BJ (cell line): ENCODE measurements at regions not wholly inside any gene's neighbourhood (a gene's known extent, or its start where the extent isn't known, plus 50 kb on each side); places are given as distances from the start of the nearest gene placed in this dataset.

ENCODE experiments used
- CTCF ChIA-PET: fragments of 350-600 bp; formaldehyde crosslinking; extraction: SDS; loops from one replicate; lab custom pipeline; 2021; ENCODE audit warnings: antibody characterized with exemption, inconsistent platforms; lab: Yijun Ruan, JAX
- POLR2A ChIA-PET: fragments of 300-600 bp; sonication (Branson Sonifier 250); formaldehyde crosslinking; extraction: SDS; loops from one replicate; lab custom pipeline; 2021; ENCODE audit warnings: antibody characterized with exemption; lab: Charles Lee
- DNase-seq: peaks from one replicate; pipeline ENCODE4 v3.0.0-alpha.2; 2011; ENCODE audit warnings: low read depth
- H3K27me3 ChIP-seq: 2 replicates; pipeline ENCODE4 v1.6.0; 2011; ENCODE audit warnings: low read length; ENCODE audit not compliant: control insufficient read depth, insufficient read depth
- H3K36me3 ChIP-seq: 2 replicates; pipeline ENCODE4 v1.5.1; 2011; ENCODE audit warnings: low read length; ENCODE audit not compliant: control insufficient read depth, insufficient read depth
- H3K4me3 ChIP-seq: 2 replicates; pipeline ENCODE4 v1.5.1; 2011; ENCODE audit warnings: low read depth, mild to moderate bottlenecking, control low read depth, low read length
- CTCF ChIP-seq: IDR thresholded peaks from 2 replicates; pipeline ENCODE4 v1.5.1; 2011; ENCODE audit warnings: low read depth, mild to moderate bottlenecking, control low read depth, inconsistent platforms, low read length, moderate library complexity; ENCODE audit not compliant: insufficient read depth

- ChIA-PET CTCF (no interaction called here), POLR2A (no interaction called here)
- DNase-seq, result no peak
- no peaks in the 10 kb centered on the region for H3K27me3 ChIP-seq
- no peak for TF ChIP-seq CTCF
- no peak overlapping the region for H3K4me3 ChIP-seq
- no peaks in the 10 kb centered on the region for H3K36me3 ChIP-seq
These were observed 202.0 kb upstream of the MMADHC start for GRCh38 chr2:149789549-149789948.

- H3K36me3 ChIP-seq, result no peaks in the 10 kb centered on the region
These were observed 199.6 kb upstream of the MMADHC start for GRCh38 chr2:149787206-149787605.

GRCh38 chr2:149783284-149783683 is 195.7 kb upstream of the MMADHC start:
- no peaks in the 10 kb centered on the region; the same call in 1 of the 2 replicates for H3K36me3 ChIP-seq
- H3K4me3 ChIP-seq, result no peak overlapping the region
- TF ChIP-seq CTCF, result no peak
- ChIA-PET CTCF (no interaction called here), POLR2A (no interaction called here)
- no peak for DNase-seq
- no peaks in the 10 kb centered on the region for H3K27me3 ChIP-seq

More at GRCh38 chr2:149787206-149787605, 199.6 kb upstream of the MMADHC start:
- POLR2A ChIA-PET, result no interaction called here
- Histone ChIP-seq H3K27me3 (no peaks in the 10 kb centered on the region), H3K4me3 (no peak overlapping the region)
- DNase-seq, result no peak
- CTCF ChIA-PET, result interaction anchor here (1.0 kb wide), 1 partner anchor 9 kb away, joined by 3 read pairs; no protein-coding TSS in a partner anchor
- TF ChIP-seq CTCF, result no peak

GRCh38 chr2:149782572-149782971 is 195.0 kb upstream of the MMADHC start:
- DNase-seq, result no peak
- Histone ChIP-seq H3K27me3 (no peaks in the 10 kb centered on the region), H3K36me3 (no peaks in the 10 kb centered on the region; the same call in 1 of the 2 replicates), H3K4me3 (no peak overlapping the region)
- TF ChIP-seq CTCF, result no peak
- ChIA-PET CTCF (no interaction called here), POLR2A (no interaction called here)

GRCh38 chr2:149781263-149781808 is 193.8 kb upstream of the MMADHC start:
- CTCF ChIA-PET, result no interaction called here
- POLR2A ChIA-PET, result no interaction called here
- H3K36me3 ChIP-seq, result no peaks in the 10 kb centered on the region; the same call in 1 of the 2 replicates

More at GRCh38 chr2:149781263-149781808, 193.8 kb upstream of the MMADHC start:
- no peak overlapping the region for H3K4me3 ChIP-seq
- no peaks in the 10 kb centered on the region for H3K27me3 ChIP-seq
- no peak for TF ChIP-seq CTCF
- DNase-seq, result no peak
